ENCODE measurements at regions not wholly inside any gene's neighbourhood (a gene's known extent, or its start where the extent isn't known, plus 50 kb on each side); places are given as distances from the start of the nearest gene placed in this dataset.

DNA sequence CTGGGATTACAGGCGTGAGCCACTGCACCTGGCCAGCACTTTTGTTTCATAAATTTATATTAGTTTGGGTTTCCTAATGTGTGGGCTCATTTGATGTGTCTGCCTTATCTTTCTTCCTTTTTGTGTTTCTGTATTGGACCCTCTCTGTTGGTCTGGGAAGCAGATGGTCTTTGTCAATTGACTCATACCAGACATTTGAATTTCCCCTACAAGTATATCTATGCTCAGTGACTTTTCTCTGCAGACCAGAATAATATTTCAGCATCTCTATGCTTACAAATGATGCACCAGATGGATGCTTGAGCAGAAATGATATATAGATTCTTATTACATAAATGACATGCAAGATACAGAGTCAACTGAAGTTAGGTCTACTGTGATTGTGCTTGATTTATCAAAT lies 329.9 kb upstream of the SLCO3A1 start:
- DNase-seq = no peak

DNA sequence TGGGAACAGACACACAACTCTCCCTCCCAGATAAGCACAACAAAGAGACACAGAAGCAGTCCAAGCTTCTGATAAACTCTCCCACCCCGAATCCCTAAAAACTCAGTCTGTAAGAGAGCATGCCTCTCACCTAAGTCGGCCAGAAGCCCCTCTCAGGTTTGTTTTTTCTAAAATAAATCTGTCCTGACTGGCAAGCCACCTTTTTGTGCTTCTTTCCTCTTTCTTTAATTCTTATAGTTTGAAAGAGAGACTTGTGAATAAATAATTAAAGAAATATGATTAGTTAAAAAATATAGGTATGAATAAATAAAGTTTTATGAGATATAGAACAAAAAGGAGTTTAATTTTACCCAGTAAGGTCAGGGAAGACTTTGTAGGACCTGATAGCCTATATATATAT lies 329.0 kb upstream of the SLCO3A1 start:
- no peak for DNase-seq

DNA sequence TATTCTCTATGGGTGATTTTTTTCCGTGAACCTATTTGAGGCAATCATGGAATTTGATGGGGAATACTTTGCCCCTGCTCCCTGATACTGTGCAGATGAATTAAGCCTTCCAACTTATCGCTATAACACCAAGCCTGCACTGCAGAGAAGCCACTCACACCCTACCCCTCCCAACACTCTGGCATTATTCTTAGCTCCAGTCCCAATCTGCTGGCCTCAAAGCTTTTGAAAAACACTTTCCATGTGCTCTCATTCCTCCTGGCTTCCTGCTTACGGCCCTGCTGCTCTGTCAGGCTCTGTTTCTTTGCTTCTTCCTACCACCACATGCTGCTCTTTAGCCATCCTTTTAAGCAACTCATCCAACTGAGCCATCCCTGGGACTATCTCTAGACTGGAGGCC lies 327.8 kb upstream of the SLCO3A1 start:
- no peak for DNase-seq

DNA sequence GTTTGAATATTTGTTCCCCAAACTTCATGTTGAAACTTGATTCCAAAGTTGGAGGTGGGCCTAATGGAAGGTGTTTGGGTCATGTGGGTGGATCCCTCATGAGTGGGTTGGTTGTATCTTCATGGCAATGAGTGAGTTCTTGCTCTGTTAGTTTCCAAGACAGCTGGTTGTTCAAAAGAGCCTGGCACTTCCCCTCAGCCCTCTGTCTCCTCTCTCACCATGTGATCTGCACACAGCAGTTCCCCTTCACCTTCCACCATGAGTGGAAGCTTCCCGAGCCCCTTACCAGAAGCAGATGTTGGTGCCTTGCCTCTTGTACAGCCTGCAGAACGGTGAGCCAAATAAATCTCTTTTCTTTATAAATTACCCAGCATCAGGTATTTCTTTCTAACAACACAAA lies 327.1 kb upstream of the SLCO3A1 start:
- DNase-seq = no peak

DNA sequence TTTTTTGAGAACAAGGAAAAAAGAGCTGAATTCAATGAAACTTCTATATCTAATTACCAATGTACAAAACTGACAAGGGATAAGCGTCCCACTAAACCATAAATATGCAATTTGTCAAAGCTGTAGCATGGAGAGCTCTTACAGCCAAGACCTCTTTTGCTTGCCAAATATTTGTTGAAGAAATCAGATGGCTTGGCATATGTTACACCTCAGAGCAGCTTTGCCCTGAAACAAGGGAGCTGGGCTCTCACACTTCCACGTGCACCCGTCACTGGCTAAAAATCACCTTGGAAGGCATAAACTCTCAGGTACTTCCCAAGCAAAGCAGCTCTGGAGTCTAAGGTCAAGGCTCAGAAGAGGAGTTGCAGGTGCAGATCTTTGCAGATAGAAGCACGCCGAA lies 324.7 kb upstream of the SLCO3A1 start:
- no peak for DNase-seq

DNA sequence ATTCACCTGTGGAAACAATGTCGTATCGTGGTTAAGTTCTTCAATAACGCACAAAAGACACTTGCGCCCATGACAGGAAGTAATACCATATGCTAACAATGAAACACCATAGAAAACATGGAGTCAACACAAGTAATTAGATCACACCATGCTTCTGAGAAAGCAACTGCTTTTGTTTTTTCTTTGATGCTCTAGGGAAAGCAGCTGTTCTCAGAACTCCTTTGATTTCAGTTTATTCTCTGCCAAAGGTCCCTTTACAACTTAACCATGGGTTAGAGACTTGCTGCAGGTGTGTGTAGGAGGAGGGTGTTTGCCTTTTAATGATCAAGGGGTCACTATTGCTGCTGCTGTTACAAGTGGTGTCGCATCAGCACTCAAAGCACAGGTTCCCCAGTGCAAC lies 324.0 kb upstream of the SLCO3A1 start:
- no peak for DNase-seq

DNA sequence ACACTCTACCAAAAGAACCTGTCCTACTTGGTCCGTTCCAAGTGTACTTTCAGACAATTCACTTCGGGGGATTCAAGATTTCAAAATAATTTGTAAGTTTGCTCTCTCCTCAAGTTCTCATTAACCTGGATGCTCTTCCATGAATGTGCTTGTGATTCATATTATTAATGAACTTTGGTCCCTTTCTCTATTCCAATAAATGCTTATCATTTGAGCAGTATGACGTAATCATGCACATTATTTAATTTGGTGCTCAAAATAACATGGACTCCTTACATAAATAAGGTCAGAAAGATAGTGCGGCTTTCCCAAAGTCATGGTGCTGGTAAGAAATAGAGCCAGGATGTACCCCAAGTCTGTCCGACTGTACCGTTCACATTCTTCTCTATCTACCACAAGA lies 323.2 kb upstream of the SLCO3A1 start:
- no peak for DNase-seq

DNA sequence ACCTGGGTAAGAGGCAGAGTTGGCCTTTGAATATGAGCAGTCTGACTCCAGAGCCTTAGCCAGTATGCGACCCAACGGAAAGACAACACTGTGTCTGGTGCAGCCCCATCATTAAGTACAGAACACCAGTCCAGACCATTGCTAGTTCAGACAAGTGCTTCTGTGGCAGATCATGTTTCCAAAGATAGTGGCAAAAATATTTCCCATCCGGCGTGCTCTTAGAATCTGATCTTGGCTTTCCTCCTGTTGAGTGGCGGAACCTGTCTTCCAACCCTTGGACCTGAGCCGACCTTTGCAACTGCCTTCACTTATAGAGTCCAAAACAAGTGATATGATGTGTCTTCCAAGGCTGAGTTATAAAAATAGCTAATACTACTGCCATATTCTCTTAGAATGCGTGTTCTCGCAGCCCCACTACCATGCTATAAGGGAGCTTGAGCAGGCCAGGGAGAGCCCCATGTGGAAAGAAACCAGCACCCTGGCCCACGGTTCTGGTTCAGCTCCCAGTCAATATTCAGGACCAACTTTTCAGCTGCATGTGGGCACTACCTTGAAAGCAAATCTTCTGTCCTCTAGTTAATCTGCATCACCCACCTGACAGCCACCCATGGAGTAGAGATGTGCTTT lies 322.4 kb upstream of the SLCO3A1 start:
- no peak for DNase-seq

DNA sequence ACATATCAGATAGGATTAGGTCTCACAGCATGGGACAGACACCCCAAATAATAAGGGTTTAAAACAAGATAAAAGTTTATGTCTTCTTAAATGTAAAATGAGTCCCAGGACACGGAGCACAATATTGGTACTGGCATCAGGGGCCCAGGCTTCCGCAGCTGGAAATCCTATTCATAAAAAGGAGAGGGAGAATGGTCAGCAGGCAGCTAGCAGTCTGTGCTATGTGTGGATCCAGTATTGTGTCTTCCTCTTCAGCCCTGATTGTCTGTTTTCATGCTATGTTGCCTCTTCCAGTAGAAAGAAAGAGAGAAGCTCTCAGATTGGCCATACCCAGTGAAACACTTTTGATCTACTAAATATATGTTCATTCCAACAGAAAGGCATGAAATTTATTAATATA lies 319.3 kb upstream of the SLCO3A1 start:
- DNase-seq = no peak

DNA sequence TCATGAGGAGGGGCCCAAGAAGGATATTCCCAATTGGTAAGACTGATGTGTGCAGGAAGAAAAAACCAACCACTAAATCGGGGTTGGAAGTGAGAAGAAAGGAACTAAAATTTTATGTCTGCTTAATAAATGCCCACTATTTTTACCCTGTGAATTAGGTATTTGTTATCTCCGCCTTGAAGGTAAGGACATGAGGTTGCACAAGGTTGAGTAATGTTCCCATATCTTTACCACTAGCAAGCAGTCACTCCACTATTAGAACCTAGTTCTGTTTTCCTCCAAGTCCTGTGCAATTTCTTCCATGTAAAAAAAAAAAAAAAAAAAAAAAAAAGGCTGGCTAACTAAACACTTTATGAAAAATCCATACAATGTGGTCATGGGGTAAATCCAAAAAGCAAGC lies 318.5 kb upstream of the SLCO3A1 start:
- DNase-seq = no peak

DNA sequence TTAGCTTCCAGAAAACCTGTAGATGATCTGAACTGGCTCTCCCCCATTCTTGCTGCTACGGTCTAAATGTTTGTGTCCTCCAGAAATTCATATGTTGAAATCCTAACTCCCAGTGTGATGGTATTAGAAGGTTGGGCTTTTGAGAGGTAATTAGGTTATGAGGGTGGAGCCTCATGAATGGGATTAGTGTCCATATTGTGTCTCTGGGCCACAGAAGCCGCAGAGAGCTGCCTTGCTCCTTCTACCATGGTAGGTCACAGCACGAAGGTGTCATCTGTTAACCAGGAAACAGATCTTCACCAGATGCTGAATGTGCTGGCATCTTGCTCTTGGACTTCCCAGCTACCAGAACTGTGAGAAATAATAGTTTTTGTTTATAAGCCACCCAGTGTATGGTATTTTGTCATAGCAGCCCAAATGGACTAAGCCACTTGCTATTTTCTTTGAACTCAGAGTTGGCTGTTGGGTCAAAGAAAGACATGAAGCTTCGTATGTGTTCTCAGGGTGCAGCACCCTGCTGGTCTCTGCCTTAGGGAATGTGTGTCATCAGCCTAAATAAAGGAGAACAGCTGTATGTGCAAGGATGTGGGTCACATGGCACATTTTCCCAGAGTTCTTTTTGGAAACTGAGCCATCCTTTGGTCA lies 317.5 kb upstream of the SLCO3A1 start:
- peak; percentile 18 for DNase-seq

DNA sequence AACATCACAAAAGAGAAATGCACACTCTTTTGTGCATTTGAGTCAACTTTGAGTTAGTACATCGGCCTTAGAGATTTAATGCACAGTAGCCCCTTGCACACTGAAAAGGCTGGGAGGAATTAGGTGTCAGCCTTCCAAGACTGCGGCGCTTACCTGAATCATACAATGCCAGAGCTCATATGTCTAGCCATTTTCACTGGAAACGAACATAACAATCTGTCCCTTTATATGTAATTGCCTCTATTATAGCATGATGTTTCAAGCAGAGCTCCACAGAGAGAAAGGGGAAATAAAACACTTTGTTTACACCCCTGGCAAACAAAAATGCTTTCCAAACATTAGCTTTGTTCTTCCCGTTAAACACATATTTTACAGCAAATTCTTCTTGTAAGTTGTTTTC lies 315.7 kb upstream of the SLCO3A1 start:
- no peak for DNase-seq

DNA sequence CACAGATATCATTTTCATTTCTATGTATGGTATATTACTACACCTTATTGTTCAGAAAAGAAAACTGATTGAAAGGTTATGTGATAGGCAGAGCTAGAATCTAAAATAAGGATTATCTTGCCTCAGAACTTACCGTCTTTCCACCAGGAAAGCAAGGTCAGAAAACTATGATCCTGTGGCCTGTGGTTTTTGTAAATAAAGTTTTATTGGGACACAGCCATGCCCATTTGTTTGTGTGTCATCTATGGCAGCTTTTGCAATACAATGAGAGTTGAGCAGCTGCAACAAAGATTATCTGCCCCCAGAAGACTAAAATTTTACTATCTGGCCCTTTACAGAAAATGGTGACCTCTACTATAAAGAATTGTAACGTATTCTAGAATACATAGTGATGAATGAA lies 314.7 kb upstream of the SLCO3A1 start:
- DNase-seq = no peak

DNA sequence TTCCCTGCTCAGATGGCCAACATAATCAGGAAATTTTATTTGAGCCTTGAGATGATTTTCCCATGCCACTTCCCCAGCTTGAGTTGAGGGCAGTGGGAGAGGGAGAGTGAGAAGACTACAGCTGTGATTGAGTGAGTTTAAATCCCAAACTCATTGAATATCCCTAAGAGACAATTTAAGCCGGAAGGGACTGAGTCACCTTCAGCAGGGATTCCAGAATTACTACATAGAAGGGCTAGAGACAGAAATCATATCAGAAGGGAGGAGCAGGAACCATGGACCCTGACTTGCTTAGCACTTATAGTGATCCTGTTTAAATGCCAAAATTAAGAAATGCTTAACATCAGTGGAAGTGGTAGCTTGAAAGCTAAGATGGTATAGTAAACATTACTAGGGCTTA lies 312.2 kb upstream of the SLCO3A1 start:
- DNase-seq = no peak

DNA sequence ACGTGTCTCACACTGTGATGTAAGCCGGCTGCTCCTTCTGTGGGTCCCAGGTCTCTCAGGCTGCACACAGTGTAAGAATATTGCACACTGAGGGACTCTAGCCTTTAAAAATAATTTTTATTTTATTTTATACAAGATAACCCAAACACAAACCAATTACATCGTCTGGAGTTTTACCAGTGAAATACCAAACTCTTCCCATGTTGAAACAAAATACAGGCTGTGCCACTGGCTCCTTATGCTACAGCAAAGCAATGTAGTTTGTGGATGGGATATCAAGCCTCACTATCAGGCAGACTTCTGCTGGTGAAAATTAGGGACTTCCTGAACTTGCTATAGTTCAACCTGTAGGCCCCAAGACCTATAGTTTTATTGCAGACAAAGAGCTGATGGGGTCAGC lies 311.3 kb upstream of the SLCO3A1 start:
- no peak for DNase-seq

DNA sequence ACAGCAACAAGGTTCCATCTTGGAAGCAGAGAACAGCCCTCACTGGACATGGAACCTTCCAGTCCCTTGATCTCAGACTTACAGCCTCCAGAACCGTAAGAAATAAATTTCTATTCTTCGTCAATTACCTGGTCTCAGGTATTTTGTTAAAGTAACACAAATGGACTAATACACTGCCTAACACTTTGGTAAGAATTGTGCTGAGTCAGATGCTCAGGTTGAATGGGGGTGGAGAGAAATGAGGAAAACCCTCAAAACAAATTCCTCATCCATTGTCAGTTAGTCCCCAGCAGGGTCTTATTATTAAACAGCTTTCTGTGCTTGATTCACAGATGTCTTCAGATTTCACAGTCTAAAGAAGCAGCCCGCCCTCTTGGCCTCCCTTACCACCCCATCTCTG lies 306.2 kb upstream of the SLCO3A1 start:
- no peak for DNase-seq

DNA sequence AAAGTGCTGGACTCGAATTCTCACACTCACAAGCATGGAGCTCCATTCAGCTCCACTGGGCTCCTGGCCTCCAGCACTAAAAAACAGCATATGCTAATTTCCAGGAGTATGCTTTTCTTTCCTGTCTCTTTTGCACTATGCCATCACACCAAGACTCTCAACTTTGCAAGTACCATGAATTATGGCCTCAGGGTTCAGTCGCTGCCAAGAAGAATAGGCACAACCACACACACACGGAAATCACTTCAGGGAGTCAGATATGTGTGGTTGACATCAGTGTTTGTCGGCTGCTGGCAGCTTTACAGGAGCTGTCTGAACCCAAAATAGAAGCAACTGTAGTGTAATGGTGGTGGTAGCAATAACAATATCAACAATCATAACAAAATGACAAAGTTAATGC lies 305.0 kb upstream of the SLCO3A1 start:
- no peak for DNase-seq

DNA sequence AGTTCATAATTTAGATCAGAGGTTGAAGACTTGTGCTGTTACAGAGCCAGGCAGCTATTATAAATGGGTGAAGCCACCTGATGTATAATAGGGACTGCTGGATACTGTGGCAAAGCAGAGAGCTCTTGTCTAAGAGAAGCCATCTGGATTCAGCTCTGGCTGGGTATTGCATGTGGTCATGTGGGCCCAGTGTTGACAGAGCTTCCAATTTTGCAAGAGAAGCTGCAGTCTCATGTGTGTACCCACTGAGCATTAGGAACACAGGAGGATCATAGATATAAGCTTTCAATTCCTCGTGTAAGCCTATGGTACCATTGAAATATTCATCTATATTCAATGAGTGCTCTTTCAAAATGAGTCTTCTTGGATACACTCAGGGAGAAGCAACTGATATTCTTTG lies 303.9 kb upstream of the SLCO3A1 start:
- no peak for DNase-seq

DNA sequence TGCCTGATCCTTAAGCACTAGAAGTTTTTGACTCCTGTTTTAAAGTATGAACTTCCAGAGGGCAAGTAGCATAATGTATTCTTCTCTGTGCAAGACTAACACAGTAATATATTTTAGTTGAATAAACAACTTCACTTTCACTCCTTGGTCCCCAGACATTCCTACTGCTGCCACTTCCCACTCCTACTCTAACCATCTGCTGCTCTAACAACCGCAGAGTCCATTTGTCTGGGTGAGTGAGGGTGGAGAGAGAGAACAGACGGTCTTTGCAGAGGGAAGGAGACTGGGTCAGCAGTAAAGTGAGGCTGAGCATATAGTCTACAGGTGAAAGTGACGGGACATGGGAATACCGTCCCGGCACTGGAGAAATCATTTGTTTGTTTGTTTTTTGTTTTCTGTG lies 301.0 kb upstream of the SLCO3A1 start:
- no peak for DNase-seq

DNA sequence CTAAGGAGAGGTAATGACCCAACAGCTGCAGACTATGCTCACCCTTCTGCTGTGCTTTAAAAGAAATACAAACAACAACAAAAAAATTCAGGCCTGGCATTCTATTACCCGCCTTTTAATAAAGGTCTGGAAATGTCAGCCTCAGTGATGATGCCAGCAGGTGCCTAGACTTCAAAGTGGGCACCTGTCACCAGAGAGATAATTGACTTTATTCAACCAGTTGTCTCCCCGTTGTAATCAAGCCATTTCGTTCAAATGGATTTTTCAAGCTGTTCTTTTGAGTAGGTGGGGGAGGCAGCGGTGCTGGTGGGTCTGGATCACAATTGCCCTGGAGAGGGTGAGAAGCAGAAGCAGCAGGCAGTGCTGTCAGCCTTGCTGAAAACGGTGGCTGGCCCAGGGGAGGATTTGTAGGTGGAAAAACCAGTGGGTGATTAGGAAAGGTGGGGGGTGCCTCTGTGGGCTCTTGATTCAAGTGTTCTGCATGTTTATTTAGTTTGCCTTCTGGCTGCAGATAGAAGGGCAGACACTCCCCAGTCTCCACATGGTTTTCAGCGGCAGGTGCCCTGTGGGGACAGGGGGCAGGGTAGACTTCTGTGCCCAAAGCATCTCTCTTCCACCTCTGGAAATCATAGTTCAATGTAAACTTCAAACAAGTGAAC lies 300.2 kb upstream of the SLCO3A1 start:
- no peak for DNase-seq

DNA sequence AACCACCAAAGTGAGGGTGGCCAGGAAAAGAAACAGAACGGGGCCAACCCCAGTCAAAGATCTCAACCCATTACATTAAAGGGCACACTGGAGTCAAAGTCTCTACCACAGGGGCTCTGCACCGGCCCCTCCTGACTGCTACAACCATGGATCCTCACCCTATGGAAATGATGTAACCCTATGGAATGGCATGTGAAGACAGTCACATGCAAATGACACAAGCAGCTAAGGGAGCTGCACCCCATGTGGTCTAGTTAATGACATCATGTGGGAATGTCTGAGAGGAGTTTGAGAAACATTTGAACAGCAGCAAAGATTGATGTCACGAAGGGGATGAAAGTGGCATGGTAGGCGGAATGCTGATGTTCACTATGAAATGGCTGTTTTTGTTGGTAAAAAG lies 298.2 kb upstream of the SLCO3A1 start:
- no peak for DNase-seq

DNA sequence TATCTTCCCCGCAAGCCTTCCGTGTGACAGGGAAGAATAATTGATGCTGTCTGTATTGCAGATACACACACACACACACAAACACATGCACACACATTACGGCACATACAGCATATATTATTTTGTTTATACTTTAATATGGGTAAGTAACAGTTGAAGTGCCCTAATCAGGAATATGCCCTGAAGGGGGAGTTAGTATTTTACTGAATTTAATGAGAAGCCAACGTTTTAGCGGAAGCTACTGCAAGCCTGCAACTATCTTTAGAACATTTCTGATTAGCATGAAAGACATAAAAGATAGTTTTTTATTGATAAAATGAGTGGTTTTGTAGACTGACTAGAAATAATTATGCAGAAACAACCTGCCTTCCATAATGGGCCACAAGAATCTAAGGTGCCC lies 296.6 kb upstream of the SLCO3A1 start:
- DNase-seq = no peak

DNA sequence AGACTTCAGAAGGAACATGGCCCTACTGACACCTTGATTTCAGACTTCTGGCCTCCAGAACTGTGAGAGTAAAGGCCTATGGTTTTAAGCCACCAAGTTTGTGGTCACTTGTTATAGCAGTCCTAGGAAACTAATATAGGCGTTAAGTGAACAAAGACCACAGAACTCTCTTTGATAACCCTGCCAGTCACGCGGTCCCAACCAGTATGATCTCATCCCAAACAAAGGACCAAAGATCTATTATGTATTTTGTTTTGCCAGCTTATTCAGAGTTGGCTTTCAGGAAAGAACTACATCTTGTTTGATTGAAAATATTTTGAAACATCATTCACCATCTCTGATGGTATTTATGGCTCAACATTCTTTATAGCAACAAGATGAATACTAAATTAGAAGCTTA lies 294.4 kb upstream of the SLCO3A1 start:
- DNase-seq = no peak

DNA sequence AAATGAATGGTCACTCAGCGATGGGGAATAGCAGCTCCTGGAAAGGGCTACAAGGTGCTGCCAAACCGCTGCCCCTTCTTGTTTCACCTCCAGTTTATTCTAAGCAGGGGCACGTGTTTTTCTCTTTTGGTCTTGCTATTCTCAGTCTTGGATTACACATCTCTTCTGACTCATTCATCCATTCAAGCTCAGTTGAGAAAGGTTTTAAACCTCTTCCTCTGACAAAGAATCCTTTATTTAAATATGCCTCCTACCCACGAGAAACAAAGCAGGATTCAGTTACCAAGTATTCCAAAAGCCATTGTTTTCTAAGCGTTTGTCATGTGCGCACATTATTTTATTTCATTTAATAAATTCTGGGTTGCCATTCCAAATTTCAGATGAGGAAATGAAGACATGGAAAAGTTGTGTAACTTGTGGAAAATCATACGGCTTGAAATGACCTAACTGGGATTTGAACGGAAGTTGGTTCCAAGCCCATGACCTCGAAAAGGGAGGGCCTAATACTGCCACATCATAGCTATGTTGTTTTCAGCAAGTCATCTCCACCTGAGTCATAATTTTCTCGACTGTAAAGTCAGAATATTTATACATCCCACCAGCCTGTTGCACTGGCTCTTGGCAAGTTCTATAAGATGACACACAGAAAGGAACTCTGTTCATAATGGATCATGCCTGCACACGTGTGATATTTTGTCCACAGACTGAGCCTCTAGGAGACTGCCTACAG lies 292.0 kb upstream of the SLCO3A1 start:
- DNase-seq = peak; percentile 96

All from HCEC 1CT (cell line).